ENCODE measurements at regions not wholly inside any gene's neighbourhood (a gene's known extent, or its start where the extent isn't known, plus 50 kb on each side); places are given as distances from the start of the nearest gene placed in this dataset.

DNA sequence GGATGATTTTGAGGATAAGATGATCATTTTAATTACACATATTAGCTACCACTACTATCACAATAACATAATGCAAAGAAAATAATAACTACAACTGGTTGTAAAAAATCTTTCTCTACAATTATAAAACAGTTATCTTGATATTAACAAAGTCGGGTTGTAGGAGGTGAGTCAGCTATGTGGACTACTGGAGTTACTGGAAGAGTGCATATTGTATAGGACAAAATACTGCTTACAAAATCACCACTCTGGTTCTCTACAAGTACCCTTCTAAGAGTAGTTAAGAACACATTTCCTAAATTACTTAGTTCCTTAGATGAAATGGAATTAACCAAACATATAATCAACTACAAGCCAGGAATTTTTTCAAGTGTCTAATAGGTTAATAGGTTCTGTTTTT lies 74.1 kb downstream of the HYCC1 start:
- TF ChIP-seq, protein P1, sequence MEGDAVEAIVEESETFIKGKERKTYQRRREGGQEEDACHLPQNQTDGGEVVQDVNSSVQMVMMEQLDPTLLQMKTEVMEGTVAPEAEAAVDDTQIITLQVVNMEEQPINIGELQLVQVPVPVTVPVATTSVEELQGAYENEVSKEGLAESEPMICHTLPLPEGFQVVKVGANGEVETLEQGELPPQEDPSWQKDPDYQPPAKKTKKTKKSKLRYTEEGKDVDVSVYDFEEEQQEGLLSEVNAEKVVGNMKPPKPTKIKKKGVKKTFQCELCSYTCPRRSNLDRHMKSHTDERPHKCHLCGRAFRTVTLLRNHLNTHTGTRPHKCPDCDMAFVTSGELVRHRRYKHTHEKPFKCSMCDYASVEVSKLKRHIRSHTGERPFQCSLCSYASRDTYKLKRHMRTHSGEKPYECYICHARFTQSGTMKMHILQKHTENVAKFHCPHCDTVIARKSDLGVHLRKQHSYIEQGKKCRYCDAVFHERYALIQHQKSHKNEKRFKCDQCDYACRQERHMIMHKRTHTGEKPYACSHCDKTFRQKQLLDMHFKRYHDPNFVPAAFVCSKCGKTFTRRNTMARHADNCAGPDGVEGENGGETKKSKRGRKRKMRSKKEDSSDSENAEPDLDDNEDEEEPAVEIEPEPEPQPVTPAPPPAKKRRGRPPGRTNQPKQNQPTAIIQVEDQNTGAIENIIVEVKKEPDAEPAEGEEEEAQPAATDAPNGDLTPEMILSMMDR (IDR thresholded peaks at IDR 0.05): no peak
- TF ChIP-seq POLR2AphosphoS5 (IDR thresholded peaks at IDR 0.05): no peak
